Right lobe of liver (tissue), 6 donors: ENCODE measurements at regions not wholly inside any gene's neighbourhood (a gene's known extent, or its start where the extent isn't known, plus 50 kb on each side); places are given as distances from the start of the nearest gene placed in this dataset.

Source experiments
- ATAC-seq, 4 donors: fragments of 200-7000 bp; cut with Tn5 transposase; one replicate each; pipeline ENCODE4 v1.9.1; 2020; ENCODE audit warnings: mild to moderate bottlenecking in 4 of 4, moderate library complexity in 4 of 4
- DNase-seq, 3 donors: peaks; one replicate each; pipeline ENCODE4 v3.0.0-alpha.2; 2020
- H3K27ac ChIP-seq, 3 donors: fragments of 200-600 bp; one replicate each; pipeline ENCODE4 v1.8.0; 2022
- H3K27me3 ChIP-seq, 2 donors: fragments of 200-600 bp; one replicate each; pipeline ENCODE4 v1.8.0; 2022
- H3K36me3 ChIP-seq, 4 donors: fragments of 200-600 bp; sonication (generic) in 1 of 4; one replicate each; pipeline versions ENCODE4 v1.5.1 to v1.8.0; 2017 to 2022; ENCODE audit warnings: control low read depth in 1 of 4
- H3K4me1 ChIP-seq, 4 donors: fragments of 200-600 bp; sonication (generic) in 1 of 4; one replicate each; pipeline versions ENCODE4 v1.5.1 to v1.8.0; 2017 to 2022; ENCODE audit warnings: control low read depth in 1 of 4
- H3K4me3 ChIP-seq, 3 donors: fragments of 200-600 bp; one replicate each; pipeline ENCODE4 v1.8.0; 2022
- H3K9me3 ChIP-seq, 4 donors: fragments of 200-600 bp; sonication (generic) in 1 of 4; one replicate each; pipeline versions ENCODE4 v1.5.1 to v1.8.0; 2017 to 2022; ENCODE audit warnings: control low read depth in 1 of 4
- CTCF ChIP-seq, 4 donors: fragments of 200-600 bp in 3 of 4; fragments of 450-650 bp in 1 of 4; IDR thresholded peaks; one replicate each; pipeline versions ENCODE4 v1.5.1 to v1.8.0; 2016 to 2022; ENCODE audit warnings: antibody characterized with exemption in 4 of 4, mild to moderate bottlenecking in 2 of 4
- POLR2A ChIP-seq: fragments of 450-650 bp; IDR thresholded peaks from one replicate; pipeline ENCODE4 v1.6.1; 2017; ENCODE audit warnings: antibody characterized with exemption, mild to moderate bottlenecking
- WGBS: methylation state at CpG from one replicate; pipeline ENCODE4 v1.1.6; 2018; ENCODE audit warnings: low coverage, low lambda C conversion rate; ENCODE audit not compliant: insufficient coverage; ENCODE audit errors: missing lambda C conversion rate; 5-methylcytosine and 5-hydroxymethylcytosine counted together
- intact Hi-C, 2 donors: fragments of 100-400 bp; cut with DNase I; formaldehyde crosslinking; loops; one replicate each; pipeline versions ENCODE4 v1.11.2 to v1.14.1; 2022
- donor health status: DM: no; HTN: yes; CAD: no.
- donor health status: DM: no; HTN: no; CAD: no.
- donor health status: DM: no; HTN: no; CAD: no.
- donor health status: DM: no; HTN: yes; CAD: no.
- donor health status: DM: no; HTN: yes; CAD: no.

DNA sequence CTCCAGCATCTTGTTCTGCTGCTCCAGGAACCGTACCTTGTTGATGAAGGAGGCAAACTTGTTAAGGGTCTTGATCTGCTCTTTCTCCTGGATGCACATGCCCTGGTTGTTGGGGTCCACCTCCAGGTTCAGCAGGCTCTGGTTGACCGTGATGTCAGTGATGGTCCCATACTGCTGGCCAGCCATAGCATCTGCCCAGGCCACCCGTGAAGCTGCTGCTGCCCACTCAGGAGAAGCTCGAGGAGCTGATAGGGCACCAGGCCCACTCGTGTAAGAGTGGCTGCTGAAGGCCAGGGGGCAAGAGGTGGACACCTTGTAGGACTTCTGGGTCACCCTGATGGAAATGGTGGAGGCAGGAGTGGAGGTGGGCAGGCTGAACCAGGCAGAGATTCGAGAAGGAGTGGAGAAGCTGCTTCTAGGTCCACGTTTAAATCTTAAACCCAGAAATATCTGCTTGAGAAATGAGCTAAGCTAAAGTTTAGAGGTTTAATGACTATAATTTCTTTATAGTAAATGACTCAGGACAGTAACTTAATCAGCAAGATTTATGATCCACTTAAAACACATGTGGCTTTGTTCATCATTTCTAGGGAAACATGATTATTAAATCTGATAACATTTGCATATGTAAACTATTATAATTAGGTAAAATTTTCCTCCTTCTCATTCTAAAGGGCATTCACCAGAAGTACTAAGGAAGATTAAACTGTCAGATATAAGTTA lies 358.7 kb upstream of the SETBP1 start:
- Histone ChIP-seq H3K27ac (no peak overlapping the region), H3K36me3 (no peaks in the 10 kb centered on the region), H3K4me1 (no peaks in the 10 kb centered on the region), H3K9me3 (no peaks in the 10 kb centered on the region), H3K4me3 (no peak overlapping the region), H3K27me3 (no peaks in the 10 kb centered on the region)
- TF ChIP-seq POLR2A, result no peak
- no peak for TF ChIP-seq CTCF (IDR thresholded peaks at IDR 0.05)
- intact Hi-C loops, result no loop called here
- ATAC-seq (no peak), DNase-seq (no peak)
- WGBS, result 24% methylated on average over 4 of the region's 7 CpGs

- Histone ChIP-seq H3K27ac (no peak overlapping the region), H3K9me3 (no peaks in the 10 kb centered on the region), H3K4me3 (no peak overlapping the region), H3K27me3 (no peaks in the 10 kb centered on the region), H3K4me1 (no peaks in the 10 kb centered on the region), H3K36me3 (no peaks in the 10 kb centered on the region)
- ATAC-seq (no peak), DNase-seq (no peak)
- TF ChIP-seq POLR2A, result no peak
- intact Hi-C loops, result no loop called here
Measured at GRCh38 chr18:44323125-44323524, 357.6 kb upstream of the SETBP1 start.

DNA sequence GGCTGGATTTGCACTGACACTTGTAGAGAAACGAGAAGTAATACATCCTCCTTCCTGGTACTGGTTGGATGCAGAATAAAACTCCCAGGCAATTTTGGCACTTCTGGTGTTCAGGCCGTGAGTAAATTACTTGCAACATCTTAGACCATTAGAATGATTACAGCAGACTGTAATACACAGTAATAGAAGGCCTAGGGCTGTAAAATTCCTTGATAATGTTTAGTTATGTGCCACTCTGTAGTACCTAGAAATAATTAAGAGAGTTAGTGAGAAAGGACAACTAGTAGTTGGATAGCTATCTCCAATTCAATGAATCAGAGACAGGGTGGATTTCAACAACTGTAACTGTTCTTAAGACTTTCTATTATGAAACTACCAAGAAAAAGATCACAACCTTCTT lies 356.3 kb upstream of the SETBP1 start:
- WGBS, result 23% methylated on average over 2 of the region's 2 CpGs
- no peaks in the 10 kb centered on the region for H3K4me1 ChIP-seq
- no peaks in the 10 kb centered on the region for H3K36me3 ChIP-seq
- H3K27me3 ChIP-seq, result no peaks in the 10 kb centered on the region
- no peak overlapping the region for H3K27ac ChIP-seq
- ATAC-seq (no peak), DNase-seq (no peak)
- no peaks in the 10 kb centered on the region for H3K9me3 ChIP-seq
- no peak overlapping the region for H3K4me3 ChIP-seq
- no peak for TF ChIP-seq POLR2A
- no peak for TF ChIP-seq CTCF (IDR thresholded peaks at IDR 0.05)
- intact Hi-C loops, result no loop called here

DNA sequence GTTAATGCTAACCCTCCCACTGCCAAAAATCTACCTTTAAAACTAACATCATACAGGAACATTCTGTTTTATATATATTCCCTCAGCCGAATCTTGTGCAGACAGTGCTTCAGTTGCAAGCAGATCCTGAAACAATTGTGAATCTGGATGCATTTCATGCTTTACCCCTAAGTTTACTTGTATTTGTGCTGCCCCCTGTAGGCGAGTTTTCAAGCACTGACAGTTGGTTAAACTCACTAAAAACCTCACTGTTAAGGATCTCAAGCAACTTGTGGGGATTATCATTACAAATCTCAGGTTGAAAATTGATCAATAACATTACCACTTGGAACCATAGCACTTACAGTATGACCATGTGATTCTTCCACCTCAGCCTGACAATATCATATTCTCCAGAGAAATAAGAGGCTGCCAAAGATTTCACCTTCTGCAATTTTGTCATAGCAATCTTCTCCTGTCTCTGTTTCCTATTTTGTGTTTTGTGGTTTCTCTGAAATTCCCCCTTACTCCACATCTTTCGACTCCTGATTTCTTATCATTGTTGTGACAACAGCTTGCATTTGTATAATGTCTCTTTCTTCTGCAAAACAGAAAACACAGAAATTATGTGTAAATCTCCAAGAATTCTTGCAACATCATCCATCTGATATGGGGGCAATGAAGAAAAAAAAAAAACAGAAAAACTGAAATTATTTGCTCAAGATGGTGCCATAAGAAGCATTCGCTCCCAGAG lies 354.6 kb upstream of the SETBP1 start:
- intact Hi-C loops, result no loop called here
- TF ChIP-seq POLR2A (no peak), CTCF (IDR thresholded peaks at IDR 0.05) (peak; percentile 22 to 46 (median 26))
- H3K9me3 ChIP-seq, result no peaks in the 10 kb centered on the region
- no peaks in the 10 kb centered on the region for H3K4me1 ChIP-seq
- H3K27ac ChIP-seq, result no peak overlapping the region
- ATAC-seq (no peak), DNase-seq (no peak)
- no peaks in the 10 kb centered on the region for H3K36me3 ChIP-seq
- no peaks in the 10 kb centered on the region for H3K27me3 ChIP-seq
- no peak overlapping the region for H3K4me3 ChIP-seq
- 23% methylated on average over 4 of the region's 4 CpGs for WGBS

DNA sequence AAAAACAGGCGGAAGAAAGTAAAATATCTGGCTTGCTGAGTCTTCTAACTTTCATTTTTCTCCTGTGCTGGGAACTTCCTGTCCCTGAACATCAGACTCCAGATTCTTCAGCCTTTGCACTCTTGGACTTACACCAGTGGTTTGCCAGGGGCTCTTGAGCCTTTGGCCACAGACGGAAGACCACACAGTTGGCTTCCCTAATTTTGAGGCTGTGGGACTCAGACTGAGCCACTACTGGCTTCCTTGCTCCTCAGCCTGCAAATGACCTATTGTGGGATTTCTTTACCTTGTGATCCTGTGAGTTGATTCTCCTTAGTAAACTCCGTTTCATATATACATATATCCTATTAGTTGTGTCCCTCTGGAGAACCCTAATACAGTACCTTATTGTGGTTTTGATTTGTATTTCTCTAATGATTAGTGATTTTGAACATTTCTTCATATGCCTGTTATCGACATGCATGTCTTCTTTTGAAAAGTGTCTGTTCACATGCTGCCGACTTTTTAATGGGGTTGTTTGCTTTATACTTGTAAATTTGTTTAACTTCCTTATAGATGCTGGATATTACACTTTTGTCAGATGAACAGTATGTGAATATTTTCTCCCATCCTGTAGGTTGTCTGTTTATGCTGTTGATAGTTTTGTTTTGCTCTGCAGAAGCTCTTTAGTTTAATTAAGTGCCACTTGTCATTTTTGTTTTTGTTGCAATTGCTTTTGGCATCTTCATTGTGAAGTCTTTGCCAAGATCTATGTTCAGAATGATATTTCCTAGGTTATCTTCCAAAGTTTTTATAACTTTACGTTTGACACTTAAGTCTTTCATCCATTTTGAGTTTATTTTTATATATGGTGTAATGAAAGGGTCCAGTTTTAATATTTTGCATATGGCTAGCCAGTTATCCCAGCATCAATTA lies 348.8 kb upstream of the SETBP1 start:
- TF ChIP-seq POLR2A (no peak), CTCF (IDR thresholded peaks at IDR 0.05) (no peak)
- intact Hi-C loops, result no loop called here
- Histone ChIP-seq H3K9me3 (no peaks in the 10 kb centered on the region), H3K36me3 (no peaks in the 10 kb centered on the region), H3K27me3 (no peaks in the 10 kb centered on the region), H3K27ac (no peak overlapping the region), H3K4me3 (no peak overlapping the region), H3K4me1 (no peaks in the 10 kb centered on the region)
- WGBS, result 56% methylated on average over 6 of the region's 6 CpGs
- ATAC-seq (no peak), DNase-seq (no peak)
